GM12874 (cell line): ENCODE measurements at regions not wholly inside any gene's neighbourhood (a gene's known extent, or its start where the extent isn't known, plus 50 kb on each side); places are given as distances from the start of the nearest gene placed in this dataset.

Experiments used
- CTCF ChIP-seq: IDR thresholded peaks from 2 replicates; pipeline ENCODE4 v1.5.1; 2011; ENCODE audit warnings: low read depth, mild to moderate bottlenecking, control low read depth, low read length, moderate library complexity; ENCODE audit not compliant: insufficient read depth

- TF ChIP-seq CTCF, result no peak
These were observed 155.4 kb upstream of the BMP2 start for GRCh38 chr20:6611911-6612605.

GRCh38 chr20:6606651-6607050 is 160.8 kb upstream of the BMP2 start:
- TF ChIP-seq CTCF, result no peak

GRCh38 chr20:6605055-6605935 is 162.2 kb upstream of the BMP2 start:
- TF ChIP-seq CTCF, result no peak

GRCh38 chr20:6604179-6604578 is 163.3 kb upstream of the BMP2 start:
- no peak for TF ChIP-seq CTCF

GRCh38 chr20:6599876-6600735 is 167.4 kb upstream of the BMP2 start:
- TF ChIP-seq CTCF, result no peak

GRCh38 chr20:6595704-6596103 is 171.8 kb upstream of the BMP2 start:
- no peak for TF ChIP-seq CTCF
